GM12873 (cell line): ENCODE measurements at regions not wholly inside any gene's neighbourhood (a gene's known extent, or its start where the extent isn't known, plus 50 kb on each side); places are given as distances from the start of the nearest gene placed in this dataset.

ENCODE experiments used
- TF ChIP-seq, protein P1 (sequence below): IDR thresholded peaks from 2 replicates; pipeline ENCODE4 v1.5.1; 2012; ENCODE audit warnings: low read depth, mild to moderate bottlenecking, moderate library complexity, low read length, control low read depth; ENCODE audit not compliant: insufficient read depth; ENCODE audit errors: missing control alignments

- TF ChIP-seq, protein P1, sequence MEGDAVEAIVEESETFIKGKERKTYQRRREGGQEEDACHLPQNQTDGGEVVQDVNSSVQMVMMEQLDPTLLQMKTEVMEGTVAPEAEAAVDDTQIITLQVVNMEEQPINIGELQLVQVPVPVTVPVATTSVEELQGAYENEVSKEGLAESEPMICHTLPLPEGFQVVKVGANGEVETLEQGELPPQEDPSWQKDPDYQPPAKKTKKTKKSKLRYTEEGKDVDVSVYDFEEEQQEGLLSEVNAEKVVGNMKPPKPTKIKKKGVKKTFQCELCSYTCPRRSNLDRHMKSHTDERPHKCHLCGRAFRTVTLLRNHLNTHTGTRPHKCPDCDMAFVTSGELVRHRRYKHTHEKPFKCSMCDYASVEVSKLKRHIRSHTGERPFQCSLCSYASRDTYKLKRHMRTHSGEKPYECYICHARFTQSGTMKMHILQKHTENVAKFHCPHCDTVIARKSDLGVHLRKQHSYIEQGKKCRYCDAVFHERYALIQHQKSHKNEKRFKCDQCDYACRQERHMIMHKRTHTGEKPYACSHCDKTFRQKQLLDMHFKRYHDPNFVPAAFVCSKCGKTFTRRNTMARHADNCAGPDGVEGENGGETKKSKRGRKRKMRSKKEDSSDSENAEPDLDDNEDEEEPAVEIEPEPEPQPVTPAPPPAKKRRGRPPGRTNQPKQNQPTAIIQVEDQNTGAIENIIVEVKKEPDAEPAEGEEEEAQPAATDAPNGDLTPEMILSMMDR, result no peak
Measured at GRCh38 chr1:73333847-73334503, 864.0 kb downstream of the LRRIQ3 start.

- TF ChIP-seq, protein P1, result no peak
Measured at GRCh38 chr1:73331726-73332125, 866.2 kb downstream of the LRRIQ3 start.

DNA sequence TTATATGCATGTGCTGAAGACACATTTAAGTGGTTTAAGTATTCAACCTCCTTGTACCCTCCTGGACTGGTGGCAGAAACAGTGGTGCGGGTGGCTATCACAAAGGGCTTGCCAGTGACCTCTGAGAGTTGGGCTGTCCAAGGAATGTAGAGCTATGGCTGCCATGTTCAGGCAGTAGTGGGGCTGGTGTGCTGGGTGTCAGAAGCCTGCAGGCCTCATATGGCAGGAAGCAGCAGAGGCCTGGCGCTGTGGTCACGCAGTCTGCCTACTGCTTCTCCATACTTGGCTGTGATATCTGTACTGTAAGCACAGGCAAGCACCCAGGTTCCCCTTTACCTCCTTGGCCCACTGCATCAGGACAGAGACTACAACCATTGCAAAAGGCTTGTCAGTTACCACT is 870.0 kb downstream of the LRRIQ3 start:
- TF ChIP-seq, protein P1, result no peak

DNA sequence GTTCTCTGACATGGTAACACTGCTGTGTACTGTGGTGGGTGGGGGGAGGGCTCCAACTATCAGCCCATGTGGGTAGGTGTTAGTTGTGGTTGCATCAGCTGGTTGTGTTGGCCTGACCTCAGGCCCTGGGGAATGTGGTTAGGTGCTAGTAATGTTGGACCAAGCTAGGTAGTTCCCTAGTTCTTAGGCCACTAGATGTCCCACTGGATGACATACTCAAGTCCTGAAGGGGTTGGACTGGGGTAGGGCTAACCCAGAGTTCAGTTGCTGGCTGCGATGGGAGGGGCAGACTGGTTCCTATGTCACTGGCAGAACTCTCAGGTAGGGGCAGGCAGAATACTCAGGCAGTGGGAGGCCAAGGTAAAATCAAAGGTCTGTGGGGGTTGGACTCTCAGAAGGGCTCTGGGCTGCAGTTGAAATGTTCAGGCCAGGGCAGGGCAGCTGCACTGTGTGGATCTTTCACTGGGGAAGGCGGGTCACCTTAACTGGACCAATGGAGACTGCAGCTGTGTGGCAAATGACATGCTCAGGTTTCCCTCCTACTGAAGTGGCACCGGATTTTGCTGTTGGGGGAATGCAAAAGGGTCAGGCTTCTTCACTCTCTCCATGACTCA is 870.7 kb downstream of the LRRIQ3 start:
- TF ChIP-seq, protein P1, result no peak

DNA sequence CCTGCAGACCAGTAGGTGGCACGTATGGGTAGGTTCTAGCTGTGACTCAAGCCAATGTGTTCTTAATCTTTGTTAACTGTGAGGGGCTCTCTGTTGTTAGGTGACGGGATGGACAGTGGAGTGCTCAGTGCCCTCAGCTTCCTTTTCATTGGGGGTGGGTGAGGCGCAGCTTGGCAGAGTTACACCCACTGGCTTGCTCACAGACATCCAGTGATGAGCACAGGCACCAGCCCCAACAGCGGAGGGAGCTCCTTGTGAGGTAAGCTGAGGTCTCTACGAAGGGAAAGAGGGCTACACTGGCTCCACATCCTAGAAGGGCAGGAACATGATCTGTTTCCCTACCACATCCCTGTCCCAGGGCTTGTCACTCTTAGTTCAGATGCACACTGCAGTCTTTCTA is 871.3 kb downstream of the LRRIQ3 start:
- TF ChIP-seq, protein P1, result no peak

- TF ChIP-seq, protein P1, result no peak
Measured at GRCh38 chr1:73310797-73311381, 887.1 kb downstream of the LRRIQ3 start.

- TF ChIP-seq, protein P1, result no peak
Measured at GRCh38 chr1:73306899-73307555, 890.9 kb downstream of the LRRIQ3 start.
